PC-9 (cell line): ENCODE measurements at regions not wholly inside any gene's neighbourhood (a gene's known extent, or its start where the extent isn't known, plus 50 kb on each side); places are given as distances from the start of the nearest gene placed in this dataset.

Experiments used
- CTCF ChIP-seq: fragments of 200-600 bp; sonication (generic); conservative IDR thresholded peaks from 2 replicates; pipeline ENCODE4 v1.6.1; 2017; ENCODE audit warnings: mixed run types, antibody characterized with exemption, mild to moderate bottlenecking, moderate library complexity
- EZH2 ChIP-seq: fragments of 200-600 bp; sonication (generic); IDR thresholded peaks from 2 replicates; pipeline ENCODE4 v1.8.0; 2017; ENCODE audit warnings: antibody characterized with exemption, low read depth

- TF ChIP-seq CTCF (no peak), EZH2 (no peak)
Measured at GRCh38 chr11:76603202-76603601, 67.3 kb downstream of the LRRC32 start.
